Natural killer cell (primary cell): ENCODE measurements at regions not wholly inside any gene's neighbourhood (a gene's known extent, or its start where the extent isn't known, plus 50 kb on each side); places are given as distances from the start of the nearest gene placed in this dataset.

Experiments
- ATAC-seq, 3 donors: fragments of 150-1000 bp in 2 of 3; fragments of 200-7000 bp in 1 of 3; cut with Tn5 transposase; 1 replicate in 1 of 3; 2 replicates in 2 of 3; pipeline ENCODE4 v1.10.0; 2021; ENCODE audit warnings: mild to moderate bottlenecking in 2 of 3, moderate library complexity in 2 of 3
- DNase-seq, 2 donors: peaks; one replicate each; pipeline versions ENCODE4 v3.0.0 to v3.0.0-alpha.2; 2013 to 2021; ENCODE audit warnings: mixed read lengths in 1 of 2
- H3K27ac ChIP-seq: one replicate; pipeline ENCODE4 v1.5.1; 2013; ENCODE audit warnings: mild to moderate bottlenecking, low read length
- H3K27me3 ChIP-seq: one replicate; pipeline ENCODE4 v1.6.1; 2013; ENCODE audit warnings: low read length; ENCODE audit not compliant: control insufficient read depth, insufficient read depth
- H3K36me3 ChIP-seq: one replicate; pipeline ENCODE4 v1.6.1; 2013; ENCODE audit warnings: low read length; ENCODE audit not compliant: control insufficient read depth, insufficient read depth
- H3K4me1 ChIP-seq: one replicate; pipeline ENCODE4 v1.6.1; 2013; ENCODE audit warnings: low read length; ENCODE audit not compliant: control insufficient read depth, insufficient read depth
- H3K4me3 ChIP-seq: one replicate; pipeline ENCODE4 v1.5.1; 2013; ENCODE audit warnings: low read length
- H3K9me3 ChIP-seq: one replicate; pipeline ENCODE4 v1.6.1; 2013; ENCODE audit warnings: low read length; ENCODE audit not compliant: control insufficient read depth, insufficient read depth
- H3K27ac Mint-ChIP-seq, 2 donors: one replicate each; pipeline ENCODE4 v1.8.0; 2022; ENCODE audit warnings: mild to moderate bottlenecking in 2 of 2, mixed read lengths in 2 of 2, moderate library complexity in 1 of 2
- H3K27me3 Mint-ChIP-seq, 2 donors: one replicate each; pipeline ENCODE4 v1.8.0; 2022; ENCODE audit warnings: low read depth in 2 of 2, mixed read lengths in 2 of 2
- H3K36me3 Mint-ChIP-seq: one replicate; pipeline ENCODE4 v1.8.0; 2022; ENCODE audit warnings: mixed read lengths
- H3K4me1 Mint-ChIP-seq, 2 donors: one replicate each; pipeline ENCODE4 v1.8.0; 2022; ENCODE audit warnings: mixed read lengths in 2 of 2
- H3K4me3 Mint-ChIP-seq: one replicate; pipeline ENCODE4 v1.8.0; 2022; ENCODE audit warnings: mild to moderate bottlenecking, moderate library complexity, mixed read lengths
- H3K9me3 Mint-ChIP-seq, 2 donors: one replicate each; pipeline ENCODE4 v1.8.0; 2022; ENCODE audit warnings: mixed read lengths in 2 of 2
- WGBS: methylation state at CpG from one replicate; pipeline ENCODE4 v1.1.7; 2013; ENCODE audit warnings: missing lambda C conversion rate; ENCODE audit not compliant: insufficient coverage; 5-methylcytosine and 5-hydroxymethylcytosine counted together
- intact Hi-C: fragments of 100-400 bp; cut with micrococcal nuclease; formaldehyde crosslinking; loops from one replicate; pipeline ENCODE4 v1.14.2; 2022
- TF ChIP-seq, protein P1 (sequence below): fragments of 200-600 bp; IDR thresholded peaks from one replicate; pipeline ENCODE4 v1.8.0; 2022; ENCODE audit warnings: antibody characterized with exemption

DNA sequence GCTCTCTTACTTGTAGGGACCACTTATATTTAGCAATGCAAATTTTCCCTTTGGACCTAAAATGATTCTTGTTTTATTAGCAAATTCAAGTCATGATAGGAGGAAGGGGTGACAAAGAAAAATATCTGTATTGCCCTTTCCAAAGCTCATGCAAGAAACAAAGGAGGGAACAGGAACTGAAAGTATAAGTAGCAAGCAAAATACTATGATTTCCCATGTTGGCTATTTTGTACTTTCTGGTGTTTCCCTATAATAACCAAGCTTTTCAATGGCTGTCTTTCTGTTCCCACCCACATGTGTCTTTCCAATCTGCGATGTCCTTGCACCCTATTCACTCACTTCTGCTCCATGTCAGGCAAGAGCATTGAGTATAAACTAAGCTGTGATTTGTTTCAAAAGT, 279.7 kb downstream of the RNF144A start:
- no peak overlapping the region for H3K4me3 Mint-ChIP-seq
- no peaks in the 10 kb centered on the region for H3K36me3 Mint-ChIP-seq
- peaks cover 0 to 2% of the 10 kb centered on the region in 2 donors for H3K9me3 Mint-ChIP-seq
- no CpG with 5 or more reads among the region's 1 CpG for WGBS
- H3K4me1 ChIP-seq, result no peaks in the 10 kb centered on the region
- ATAC-seq, result no peak
- no peaks in the 10 kb centered on the region for H3K36me3 ChIP-seq
- H3K4me3 ChIP-seq, result no peak overlapping the region
- H3K27ac Mint-ChIP-seq, result no peak overlapping the region
- H3K27ac ChIP-seq, result no peak overlapping the region
- TF ChIP-seq, protein P1, sequence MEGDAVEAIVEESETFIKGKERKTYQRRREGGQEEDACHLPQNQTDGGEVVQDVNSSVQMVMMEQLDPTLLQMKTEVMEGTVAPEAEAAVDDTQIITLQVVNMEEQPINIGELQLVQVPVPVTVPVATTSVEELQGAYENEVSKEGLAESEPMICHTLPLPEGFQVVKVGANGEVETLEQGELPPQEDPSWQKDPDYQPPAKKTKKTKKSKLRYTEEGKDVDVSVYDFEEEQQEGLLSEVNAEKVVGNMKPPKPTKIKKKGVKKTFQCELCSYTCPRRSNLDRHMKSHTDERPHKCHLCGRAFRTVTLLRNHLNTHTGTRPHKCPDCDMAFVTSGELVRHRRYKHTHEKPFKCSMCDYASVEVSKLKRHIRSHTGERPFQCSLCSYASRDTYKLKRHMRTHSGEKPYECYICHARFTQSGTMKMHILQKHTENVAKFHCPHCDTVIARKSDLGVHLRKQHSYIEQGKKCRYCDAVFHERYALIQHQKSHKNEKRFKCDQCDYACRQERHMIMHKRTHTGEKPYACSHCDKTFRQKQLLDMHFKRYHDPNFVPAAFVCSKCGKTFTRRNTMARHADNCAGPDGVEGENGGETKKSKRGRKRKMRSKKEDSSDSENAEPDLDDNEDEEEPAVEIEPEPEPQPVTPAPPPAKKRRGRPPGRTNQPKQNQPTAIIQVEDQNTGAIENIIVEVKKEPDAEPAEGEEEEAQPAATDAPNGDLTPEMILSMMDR, result no peak
- H3K27me3 ChIP-seq, result no peaks in the 10 kb centered on the region
- no peaks in the 10 kb centered on the region for H3K4me1 Mint-ChIP-seq
- peaks cover 7 to 8% of the 10 kb centered on the region in 2 donors for H3K27me3 Mint-ChIP-seq
- intact Hi-C loops, result no loop called here
- H3K9me3 ChIP-seq, result no peaks in the 10 kb centered on the region
- no peak for DNase-seq

DNA sequence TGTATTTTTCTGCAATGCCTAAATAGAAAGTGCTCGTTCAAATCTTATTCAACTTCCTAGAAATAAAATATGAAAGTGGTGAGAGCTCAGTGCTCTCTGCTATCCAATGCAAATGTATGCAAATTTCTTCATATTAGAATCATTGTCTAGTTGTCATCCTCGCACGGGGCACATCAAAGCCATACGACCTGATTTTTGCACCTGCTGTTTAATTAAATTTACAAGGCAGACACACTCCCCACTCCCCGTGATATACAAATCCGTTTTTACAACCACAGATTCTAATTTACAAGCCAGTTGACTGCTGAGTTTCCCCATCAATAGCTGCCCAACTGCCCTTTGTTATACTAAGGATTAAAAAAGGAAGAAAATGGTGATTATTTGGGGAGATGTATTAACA, 284.6 kb downstream of the RNF144A start:
- Mint-ChIP-seq H3K36me3 (no peaks in the 10 kb centered on the region), H3K4me1 (no peaks in the 10 kb centered on the region), H3K27me3 (peaks cover 3 to 7% of the 10 kb centered on the region in 2 donors), H3K27ac (no peak overlapping the region), H3K9me3 (peaks cover 0 to 2% of the 10 kb centered on the region in 2 donors), H3K4me3 (no peak overlapping the region)
- intact Hi-C loops, result no loop called here
- Histone ChIP-seq H3K36me3 (no peaks in the 10 kb centered on the region), H3K27ac (no peak overlapping the region), H3K9me3 (no peaks in the 10 kb centered on the region), H3K27me3 (no peaks in the 10 kb centered on the region), H3K4me3 (no peak overlapping the region), H3K4me1 (no peaks in the 10 kb centered on the region)
- ATAC-seq (no peak), DNase-seq (no peak)
- TF ChIP-seq, protein P1, result no peak
- 85% methylated on average over 5 of the region's 6 CpGs for WGBS

DNA sequence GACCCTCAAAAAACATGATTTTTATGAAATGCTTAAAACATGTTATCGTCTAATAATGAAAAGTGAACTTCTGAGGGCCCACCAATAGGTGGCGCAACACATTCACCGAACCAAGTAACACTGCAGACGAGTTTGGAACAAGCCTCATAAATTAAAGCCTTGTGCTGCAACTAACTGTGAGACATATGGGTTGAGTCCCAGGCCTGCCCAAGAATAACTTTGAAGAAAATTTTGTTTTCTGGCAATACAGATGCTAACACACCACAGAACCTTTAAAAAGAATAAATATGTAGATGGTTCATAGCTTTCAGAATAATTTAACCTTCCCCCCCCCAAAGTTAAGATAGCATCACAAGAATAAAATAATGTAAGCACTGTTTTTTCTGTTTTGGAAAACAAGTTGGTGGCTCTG, 285.9 kb downstream of the RNF144A start:
- intact Hi-C loops, result loop anchor here (1.0 kb wide), 1 partner anchor 1558 kb away; no protein-coding TSS in a partner anchor
- no peaks in the 10 kb centered on the region for H3K4me1 ChIP-seq
- Mint-ChIP-seq H3K4me1 (no peaks in the 10 kb centered on the region), H3K36me3 (no peaks in the 10 kb centered on the region), H3K27me3 (peaks cover 3 to 7% of the 10 kb centered on the region in 2 donors), H3K27ac (no peak overlapping the region), H3K4me3 (no peak overlapping the region), H3K9me3 (peaks cover 0 to 2% of the 10 kb centered on the region in 2 donors)
- no peaks in the 10 kb centered on the region for H3K36me3 ChIP-seq
- DNase-seq (peak; percentile 28 to 79), ATAC-seq (peak; percentile 69 to 75 (median 74))
- H3K27ac ChIP-seq, result no peak overlapping the region
- 2% methylated on average over 4 of the region's 4 CpGs for WGBS
- H3K9me3 ChIP-seq, result no peaks in the 10 kb centered on the region
- no peaks in the 10 kb centered on the region for H3K27me3 ChIP-seq
- TF ChIP-seq, protein P1, result peak; percentile 95
- no peak overlapping the region for H3K4me3 ChIP-seq

DNA sequence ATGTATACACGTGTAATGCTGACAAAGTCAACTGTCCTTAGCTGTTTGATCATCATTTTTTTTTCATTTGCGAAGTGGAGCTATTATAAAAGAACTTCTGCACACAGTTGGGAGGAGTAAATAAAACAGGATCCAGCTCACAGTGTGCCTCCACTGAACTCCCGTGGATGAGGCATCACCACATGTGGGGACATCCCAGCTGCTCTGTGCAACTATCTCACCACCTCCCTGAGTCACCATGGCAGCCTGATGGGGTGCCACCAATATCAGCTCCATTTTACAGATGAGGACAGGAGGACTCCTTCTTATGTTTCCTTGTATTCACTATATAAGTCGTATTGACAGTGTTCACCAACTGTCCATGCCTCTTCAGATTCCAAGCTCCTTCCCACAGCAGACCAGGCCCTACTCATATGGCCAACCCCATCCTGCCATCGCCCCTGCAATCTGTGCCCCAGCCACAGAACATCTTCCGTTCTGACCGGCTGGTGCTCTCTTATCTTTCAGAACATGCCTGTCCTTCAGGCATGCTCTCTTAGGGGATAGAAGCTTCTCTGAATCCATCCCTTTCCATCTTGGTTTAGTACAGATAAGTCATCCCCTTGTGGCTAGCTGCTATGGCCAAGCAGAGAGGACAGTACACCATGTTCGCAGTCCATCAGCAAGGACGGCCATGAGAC, 288.1 kb downstream of the RNF144A start:
- TF ChIP-seq, protein P1, result no peak
- Mint-ChIP-seq H3K27me3 (no peaks in the 10 kb centered on the region), H3K27ac (no peak overlapping the region), H3K4me3 (no peak overlapping the region), H3K9me3 (no peaks in the 10 kb centered on the region), H3K4me1 (no peaks in the 10 kb centered on the region), H3K36me3 (no peaks in the 10 kb centered on the region)
- Histone ChIP-seq H3K4me1 (no peaks in the 10 kb centered on the region), H3K27ac (no peak overlapping the region), H3K27me3 (no peaks in the 10 kb centered on the region), H3K4me3 (no peak overlapping the region), H3K36me3 (no peaks in the 10 kb centered on the region), H3K9me3 (no peaks in the 10 kb centered on the region)
- DNase-seq (no peak), ATAC-seq (no peak)
- WGBS, result 87% methylated on average over 9 of the region's 9 CpGs
- intact Hi-C loops, result no loop called here
